Neural crest cell (in vitro differentiated cells): ENCODE measurements at regions not wholly inside any gene's neighbourhood (a gene's known extent, or its start where the extent isn't known, plus 50 kb on each side); places are given as distances from the start of the nearest gene placed in this dataset.
A peak's percentile ranks its signal among the peaks of the same experiment; 100 is the strongest.

Experiments used
- DNase-seq: peaks from one replicate; pipeline ENCODE4 v3.0.0; 2021; ENCODE audit warnings: low read depth, mixed read lengths, low spot score
- H3K27ac Mint-ChIP-seq: one replicate; pipeline ENCODE4 v1.8.0; 2021; ENCODE audit warnings: mild to moderate bottlenecking, mixed read lengths; ENCODE audit not compliant: unreplicated experiment
- H3K27me3 Mint-ChIP-seq: 2 replicates; pipeline ENCODE4 v1.8.0; 2021; ENCODE audit warnings: low read depth, mild to moderate bottlenecking, mixed read lengths
- H3K36me3 Mint-ChIP-seq: 2 replicates; pipeline ENCODE4 v1.8.0; 2021; ENCODE audit warnings: low read depth, mild to moderate bottlenecking, mixed read lengths
- H3K4me1 Mint-ChIP-seq: 2 replicates; pipeline ENCODE4 v1.8.0; 2021; ENCODE audit warnings: mixed read lengths
- H3K4me3 Mint-ChIP-seq: one replicate; pipeline ENCODE4 v1.8.0; 2021; ENCODE audit warnings: mild to moderate bottlenecking, mixed read lengths
- H3K9me3 Mint-ChIP-seq: 2 replicates; pipeline ENCODE4 v1.8.0; 2021; ENCODE audit warnings: mixed read lengths
- TF ChIP-seq, protein P1 (sequence below): fragments of 200-600 bp; sonication (generic); conservative IDR thresholded peaks from 2 replicates; pipeline ENCODE4 v1.5.0; 2021; ENCODE audit warnings: antibody characterized with exemption, mild to moderate bottlenecking

DNA sequence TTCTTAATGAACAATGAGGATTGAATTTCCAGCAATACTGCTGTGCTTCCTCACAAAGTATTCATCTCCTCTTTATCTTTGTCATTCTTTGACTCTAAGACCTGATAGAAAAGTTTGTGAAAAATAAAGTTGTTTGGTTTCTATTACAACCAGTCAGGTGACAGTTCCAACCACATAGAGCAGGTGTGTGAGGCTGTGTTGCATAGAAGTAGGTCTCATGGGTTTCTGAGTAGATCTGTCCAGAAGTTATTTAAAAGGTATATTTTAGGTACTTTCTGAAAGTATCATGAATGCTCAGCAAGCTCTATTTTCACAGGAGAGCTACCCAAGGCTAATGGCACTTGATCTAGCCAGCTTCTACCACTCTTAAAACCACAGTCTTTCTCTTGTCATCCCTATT lies 637.0 kb downstream of the DNAH5 start:
- DNase-seq = no peak
- Mint-ChIP-seq H3K36me3 (no peaks in the 10 kb centered on the region), H3K4me1 (no peaks in the 10 kb centered on the region), H3K27ac (no peak overlapping the region), H3K9me3 (peaks cover 3% of the 10 kb centered on the region), H3K27me3 (no peaks in the 10 kb centered on the region), H3K4me3 (no peak overlapping the region)
- TF ChIP-seq, protein P1, sequence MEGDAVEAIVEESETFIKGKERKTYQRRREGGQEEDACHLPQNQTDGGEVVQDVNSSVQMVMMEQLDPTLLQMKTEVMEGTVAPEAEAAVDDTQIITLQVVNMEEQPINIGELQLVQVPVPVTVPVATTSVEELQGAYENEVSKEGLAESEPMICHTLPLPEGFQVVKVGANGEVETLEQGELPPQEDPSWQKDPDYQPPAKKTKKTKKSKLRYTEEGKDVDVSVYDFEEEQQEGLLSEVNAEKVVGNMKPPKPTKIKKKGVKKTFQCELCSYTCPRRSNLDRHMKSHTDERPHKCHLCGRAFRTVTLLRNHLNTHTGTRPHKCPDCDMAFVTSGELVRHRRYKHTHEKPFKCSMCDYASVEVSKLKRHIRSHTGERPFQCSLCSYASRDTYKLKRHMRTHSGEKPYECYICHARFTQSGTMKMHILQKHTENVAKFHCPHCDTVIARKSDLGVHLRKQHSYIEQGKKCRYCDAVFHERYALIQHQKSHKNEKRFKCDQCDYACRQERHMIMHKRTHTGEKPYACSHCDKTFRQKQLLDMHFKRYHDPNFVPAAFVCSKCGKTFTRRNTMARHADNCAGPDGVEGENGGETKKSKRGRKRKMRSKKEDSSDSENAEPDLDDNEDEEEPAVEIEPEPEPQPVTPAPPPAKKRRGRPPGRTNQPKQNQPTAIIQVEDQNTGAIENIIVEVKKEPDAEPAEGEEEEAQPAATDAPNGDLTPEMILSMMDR = no peak

DNA sequence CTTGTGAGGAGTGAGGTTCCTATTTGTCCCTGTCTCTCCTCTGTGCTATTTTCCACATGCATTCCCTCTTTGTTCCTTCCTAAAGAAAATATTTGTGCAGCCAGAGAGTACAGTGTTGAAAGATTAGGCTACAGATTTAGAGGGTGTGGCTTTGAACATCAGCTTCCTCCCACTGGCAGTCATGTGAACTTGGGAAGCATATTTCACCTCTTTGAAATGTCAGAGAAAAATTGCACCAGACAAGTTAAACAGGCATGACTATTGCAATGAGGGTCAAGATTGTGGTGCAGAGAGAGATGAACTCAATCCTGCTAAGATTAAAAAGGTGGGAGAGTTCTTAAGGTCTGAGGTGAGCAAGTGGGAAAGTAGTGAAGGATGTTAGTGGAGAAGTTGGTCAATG lies 641.0 kb downstream of the DNAH5 start:
- DNase-seq = no peak
- Mint-ChIP-seq H3K4me3 (no peak overlapping the region), H3K36me3 (no peaks in the 10 kb centered on the region), H3K27me3 (no peaks in the 10 kb centered on the region), H3K9me3 (peaks cover 3% of the 10 kb centered on the region), H3K4me1 (no peaks in the 10 kb centered on the region), H3K27ac (no peak overlapping the region)
- TF ChIP-seq, protein P1 = no peak

DNA sequence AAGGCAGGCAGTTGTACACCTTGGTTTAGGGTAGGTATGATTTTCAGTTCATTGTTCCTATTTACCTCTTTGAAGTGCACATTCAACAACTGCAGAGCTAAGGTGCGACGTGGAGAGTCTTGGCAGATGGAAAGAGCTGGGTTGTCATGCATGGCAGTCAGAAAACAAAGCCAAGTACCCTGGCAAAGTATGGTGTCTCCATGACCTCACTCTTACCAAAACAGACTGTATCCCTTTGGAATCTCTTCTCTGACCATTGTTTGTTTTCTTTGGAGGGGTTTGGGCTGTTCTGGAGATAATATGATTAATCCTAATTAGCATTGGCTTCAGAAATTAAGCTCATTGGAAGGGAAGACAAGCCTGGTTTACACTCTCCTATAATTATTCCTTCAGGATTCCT lies 665.7 kb downstream of the DNAH5 start:
- H3K27me3 Mint-ChIP-seq = no peaks in the 10 kb centered on the region
- no peaks in the 10 kb centered on the region for H3K4me1 Mint-ChIP-seq
- no peaks in the 10 kb centered on the region for H3K9me3 Mint-ChIP-seq
- no peak overlapping the region for H3K4me3 Mint-ChIP-seq
- H3K27ac Mint-ChIP-seq = no peak overlapping the region
- DNase-seq = no peak
- TF ChIP-seq, protein P1 = no peak
- no peaks in the 10 kb centered on the region for H3K36me3 Mint-ChIP-seq

- Mint-ChIP-seq H3K27ac (no peak overlapping the region), H3K4me1 (no peaks in the 10 kb centered on the region), H3K27me3 (no peaks in the 10 kb centered on the region), H3K9me3 (no peaks in the 10 kb centered on the region), H3K4me3 (no peak overlapping the region), H3K36me3 (no peaks in the 10 kb centered on the region)
- DNase-seq = no peak
- TF ChIP-seq, protein P1 = peak; percentile 62
Measured at GRCh38 chr5:13278148-13278547, 666.3 kb downstream of the DNAH5 start.

DNA sequence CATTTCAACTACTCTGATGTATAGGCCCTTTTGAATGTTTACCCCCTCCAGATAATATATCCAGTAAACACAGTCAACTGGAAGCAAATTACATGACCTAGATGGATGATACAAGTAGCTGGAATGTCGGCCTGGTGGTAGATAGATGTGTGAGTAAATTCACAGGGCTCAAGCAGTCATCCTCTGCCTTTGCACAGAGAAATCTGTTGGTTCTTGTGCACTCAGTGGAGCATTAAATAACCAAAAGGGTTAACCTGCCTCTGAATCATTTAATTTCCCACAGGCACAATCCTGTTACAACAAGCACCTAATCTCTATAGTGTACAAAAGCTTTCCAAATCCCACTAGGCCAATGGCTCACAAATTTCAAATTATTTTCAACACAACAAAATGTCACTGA lies 668.3 kb downstream of the DNAH5 start:
- no peaks in the 10 kb centered on the region for H3K4me1 Mint-ChIP-seq

More for the DNA sequence above, 668.3 kb downstream of the DNAH5 start:
- DNase-seq = no peak
- H3K27ac Mint-ChIP-seq = no peak overlapping the region
- H3K9me3 Mint-ChIP-seq = no peaks in the 10 kb centered on the region
- TF ChIP-seq, protein P1 = no peak
- H3K36me3 Mint-ChIP-seq = no peaks in the 10 kb centered on the region
- H3K4me3 Mint-ChIP-seq = no peak overlapping the region
- no peaks in the 10 kb centered on the region for H3K27me3 Mint-ChIP-seq
